D721Med (cell line): ENCODE measurements at regions not wholly inside any gene's neighbourhood (a gene's known extent, or its start where the extent isn't known, plus 50 kb on each side); places are given as distances from the start of the nearest gene placed in this dataset.

Experiments
- DNase-seq: peaks from one replicate; pipeline ENCODE4 v3.0.0; 2011; ENCODE audit warnings: low spot score; ENCODE audit not compliant: insufficient read length
- FAIRE-seq: peaks from 2 replicates; lab custom pipeline; 2011; peaks lifted over from hg19 to GRCh38; lab: Jason Lieb, UNC
- TF ChIP-seq, protein P1 (sequence below): IDR thresholded peaks from 2 replicates; pipeline ENCODE4 v1.5.1; 2012; ENCODE audit warnings: mild to moderate bottlenecking, control low read depth; ENCODE audit not compliant: insufficient read depth; ENCODE audit errors: missing control alignments

DNA sequence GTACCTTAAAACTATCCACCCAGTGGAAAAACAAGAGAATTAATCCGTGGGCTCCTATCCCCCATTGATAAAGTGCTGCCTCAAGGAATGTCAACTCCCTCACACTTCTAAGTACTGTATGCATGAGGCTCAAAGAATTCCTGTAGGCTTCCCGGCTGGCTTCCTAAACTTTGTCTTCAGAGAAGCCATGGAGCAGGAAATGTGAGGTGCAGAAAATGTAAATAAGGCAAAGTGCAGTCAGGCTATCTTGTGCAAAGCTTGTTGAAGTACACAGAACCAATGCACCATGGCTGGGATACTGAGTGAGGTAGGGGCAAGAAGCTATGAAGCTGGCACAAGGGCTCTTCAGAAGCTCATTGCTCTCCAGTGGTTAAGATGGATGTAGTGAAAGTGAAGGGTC, 611.0 kb downstream of the FSCB start:
- DNase-seq, result no peak
- TF ChIP-seq, protein P1, sequence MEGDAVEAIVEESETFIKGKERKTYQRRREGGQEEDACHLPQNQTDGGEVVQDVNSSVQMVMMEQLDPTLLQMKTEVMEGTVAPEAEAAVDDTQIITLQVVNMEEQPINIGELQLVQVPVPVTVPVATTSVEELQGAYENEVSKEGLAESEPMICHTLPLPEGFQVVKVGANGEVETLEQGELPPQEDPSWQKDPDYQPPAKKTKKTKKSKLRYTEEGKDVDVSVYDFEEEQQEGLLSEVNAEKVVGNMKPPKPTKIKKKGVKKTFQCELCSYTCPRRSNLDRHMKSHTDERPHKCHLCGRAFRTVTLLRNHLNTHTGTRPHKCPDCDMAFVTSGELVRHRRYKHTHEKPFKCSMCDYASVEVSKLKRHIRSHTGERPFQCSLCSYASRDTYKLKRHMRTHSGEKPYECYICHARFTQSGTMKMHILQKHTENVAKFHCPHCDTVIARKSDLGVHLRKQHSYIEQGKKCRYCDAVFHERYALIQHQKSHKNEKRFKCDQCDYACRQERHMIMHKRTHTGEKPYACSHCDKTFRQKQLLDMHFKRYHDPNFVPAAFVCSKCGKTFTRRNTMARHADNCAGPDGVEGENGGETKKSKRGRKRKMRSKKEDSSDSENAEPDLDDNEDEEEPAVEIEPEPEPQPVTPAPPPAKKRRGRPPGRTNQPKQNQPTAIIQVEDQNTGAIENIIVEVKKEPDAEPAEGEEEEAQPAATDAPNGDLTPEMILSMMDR, result no peak
- FAIRE-seq, result no peak

DNA sequence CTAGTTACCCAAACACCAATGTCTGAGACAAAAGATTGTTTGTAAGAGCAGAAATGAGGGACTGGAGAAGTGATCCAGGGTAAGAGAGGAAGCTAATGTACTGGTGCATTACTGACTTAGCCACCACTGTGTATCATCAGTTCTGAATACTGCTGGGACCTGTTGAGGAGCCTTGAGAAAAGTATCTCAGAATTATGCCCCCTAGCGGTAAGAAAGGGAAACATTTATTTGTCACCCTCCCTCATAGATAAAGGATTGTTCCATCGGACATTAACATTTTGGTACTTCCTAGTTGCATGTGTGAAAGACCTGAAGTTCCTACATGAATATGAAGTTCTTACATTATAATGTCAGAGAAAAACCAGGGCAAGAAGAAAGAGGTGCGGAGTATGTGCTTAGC, 612.5 kb downstream of the FSCB start:
- TF ChIP-seq, protein P1, result peak; percentile 38
- no peak for DNase-seq
- FAIRE-seq, result peak; percentile 71

DNA sequence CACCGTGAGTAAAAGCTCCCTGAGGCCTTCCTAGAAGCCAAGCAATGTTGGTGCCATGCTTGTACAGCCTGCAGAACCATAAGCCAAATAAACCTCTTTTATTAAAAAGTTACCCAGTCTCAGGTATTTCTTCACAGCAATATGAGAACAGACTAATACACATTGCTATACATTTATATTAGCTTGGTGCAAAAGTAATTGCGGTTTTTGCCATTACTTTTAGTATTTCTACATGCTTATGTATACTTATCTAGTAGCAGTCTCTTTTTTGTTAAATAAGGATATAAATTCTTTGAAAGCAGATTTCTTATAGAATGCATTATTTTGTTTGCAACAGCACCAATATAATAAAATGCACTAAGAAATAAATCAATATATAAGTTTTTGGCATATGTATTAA, 619.6 kb downstream of the FSCB start:
- FAIRE-seq, result no peak
- TF ChIP-seq, protein P1, result no peak
- no peak for DNase-seq

DNA sequence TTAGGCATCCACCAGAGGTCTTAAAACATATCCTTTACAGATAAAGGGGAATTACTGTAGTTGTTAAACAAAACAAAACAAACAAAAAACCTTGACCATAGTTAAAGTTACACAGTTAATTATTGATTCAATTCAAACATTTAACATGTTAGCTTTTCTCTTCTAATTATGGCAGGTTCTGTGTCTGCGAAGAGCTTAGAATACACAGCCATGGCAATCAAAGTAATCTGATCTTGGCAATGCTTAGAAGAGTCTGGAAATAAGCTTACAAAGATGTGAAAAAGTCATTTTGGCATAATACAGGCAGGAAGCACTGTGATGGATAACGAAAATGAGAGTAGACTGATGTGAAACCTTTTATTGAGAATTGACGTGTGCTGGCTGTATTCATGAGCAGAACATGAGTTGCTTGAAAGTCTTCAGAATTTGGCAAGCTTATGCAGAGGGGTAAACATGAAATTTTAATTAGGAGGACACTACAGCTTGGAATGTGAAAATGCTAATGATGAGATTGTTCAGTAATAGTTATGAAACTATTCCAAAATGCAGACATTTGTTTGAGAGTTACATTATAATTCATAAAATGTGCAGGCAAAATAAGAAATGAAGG, 629.6 kb downstream of the FSCB start:
- FAIRE-seq (no peak), DNase-seq (no peak)
- TF ChIP-seq, protein P1, result no peak

DNA sequence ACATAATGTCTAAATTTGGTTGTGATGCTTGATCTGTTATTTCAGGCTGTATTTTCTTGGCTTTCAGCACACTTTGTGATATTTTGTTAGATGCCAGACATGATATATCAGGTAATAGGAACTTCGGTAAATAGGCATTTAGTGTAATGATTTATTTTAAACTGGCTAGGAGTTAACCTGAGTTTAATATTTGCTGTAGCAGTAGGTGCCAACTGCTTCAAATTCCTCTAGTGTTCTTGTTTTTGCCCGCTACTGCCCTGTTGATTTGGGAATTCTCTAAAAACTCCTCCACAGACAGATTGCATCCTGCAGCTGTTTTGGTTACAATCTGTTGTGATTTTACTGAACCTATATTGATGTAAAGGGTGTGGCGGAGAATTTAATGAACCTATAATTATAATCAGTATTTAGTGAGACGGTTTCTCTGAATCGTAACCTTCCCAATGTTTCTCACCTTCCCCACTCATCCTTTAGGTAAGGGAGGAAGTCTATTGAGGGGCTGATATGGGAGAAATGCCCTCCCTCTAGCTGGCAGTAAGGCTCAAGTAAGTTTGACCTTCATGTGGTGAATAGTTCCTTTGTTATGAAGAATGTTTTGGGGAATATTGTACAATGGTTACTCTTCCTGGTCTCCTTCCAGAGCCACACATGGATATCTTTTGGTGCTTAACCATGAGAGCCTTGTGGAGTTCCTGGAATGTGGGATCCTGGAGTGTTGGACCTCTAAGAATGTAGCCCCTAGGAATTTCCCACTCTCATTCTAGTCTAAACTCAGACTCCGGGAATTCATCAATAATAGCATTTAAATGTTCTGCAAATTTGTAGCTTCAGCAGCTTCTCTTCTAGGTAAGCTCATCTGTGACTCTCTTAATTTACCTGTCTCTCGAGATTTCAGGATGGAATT, 634.1 kb downstream of the FSCB start:
- TF ChIP-seq, protein P1, result no peak
- no peak for DNase-seq
- FAIRE-seq, result no peak

DNA sequence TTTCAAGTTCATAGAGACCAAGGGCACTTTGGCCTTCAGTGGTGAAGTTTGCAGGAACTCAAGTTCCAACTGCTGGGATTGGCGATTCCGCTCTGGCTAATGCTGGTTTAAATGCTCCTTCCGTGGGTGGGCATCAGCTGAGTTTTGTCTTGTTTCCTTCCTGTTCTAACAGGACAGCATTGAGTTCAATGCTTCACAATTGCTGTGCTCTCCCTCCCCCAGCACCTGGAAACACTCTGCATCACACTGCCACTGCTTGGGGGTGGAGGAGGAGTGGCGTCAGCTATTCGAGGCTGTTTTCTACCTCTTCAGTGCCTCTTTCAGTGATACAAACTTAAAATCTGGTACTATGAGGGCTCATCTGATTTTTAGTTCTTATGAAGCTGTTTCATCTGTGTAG, 634.9 kb downstream of the FSCB start:
- no peak for FAIRE-seq
- DNase-seq, result no peak
- TF ChIP-seq, protein P1, result no peak

DNA sequence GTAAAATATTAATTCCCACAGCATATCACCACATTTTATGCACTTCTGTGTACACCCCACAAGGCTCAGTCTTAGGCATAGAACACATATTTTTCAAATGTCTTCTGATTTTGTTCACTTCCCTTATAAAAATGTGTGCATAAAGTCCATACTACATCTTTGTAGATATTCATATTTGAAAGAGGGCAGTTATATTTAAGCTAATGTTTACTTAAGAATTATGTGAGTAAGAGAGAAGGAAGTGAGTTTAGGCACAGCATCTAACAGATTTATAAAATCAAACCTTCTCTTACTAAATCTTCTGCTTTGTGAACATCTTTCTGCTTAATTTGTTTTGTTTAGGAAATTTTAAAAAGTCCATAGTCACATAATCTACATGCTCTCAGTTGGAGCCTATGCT, 648.1 kb downstream of the FSCB start:
- no peak for FAIRE-seq
- TF ChIP-seq, protein P1, result no peak
- no peak for DNase-seq
